ENCODE measurements at regions not wholly inside any gene's neighbourhood (a gene's known extent, or its start where the extent isn't known, plus 50 kb on each side); places are given as distances from the start of the nearest gene placed in this dataset.

GRCh38 chr12:93001407-93001806 is 72.3 kb upstream of the EEA1 start:
- no peak for TF ChIP-seq RCOR1 (IDR thresholded peaks at IDR 0.05; ENCODE audit: insufficient replicate concordance, low read length)
- POLR2A ChIA-PET (ENCODE audit: unreplicated experiment): no interaction called here
- Histone ChIP-seq H4K5ac (ENCODE audit: low read depth, low read length) (no peak overlapping the region), H3K4me3 (ENCODE audit: insufficient read depth, low read depth, low read length) (no peak overlapping the region), H4K20me1 (ENCODE audit: insufficient read depth, low read length) (no peaks in the 10 kb centered on the region), H4K91ac (ENCODE audit: insufficient read depth, low read depth, low read length) (no peak overlapping the region), H3K9me1 (ENCODE audit: insufficient read depth, low read length) (peaks cover 3% of the 10 kb centered on the region; the same call in 1 of the 2 replicates), H3K4ac (ENCODE audit: low read depth, low read length) (no peak overlapping the region), H3K4me2 (ENCODE audit: low read depth, low read length) (no peak overlapping the region), H3K9ac (ENCODE audit: low read depth, low read length) (no peak overlapping the region), H2AFZ (replicated peaks; ENCODE audit: low read length, poor library complexity) (no peak overlapping the region), H2BK20ac (ENCODE audit: low read depth, low read length) (no peak overlapping the region), H2AK5ac (ENCODE audit: low read depth, low read length) (no peak overlapping the region), H2BK5ac (ENCODE audit: low read depth, low read length, poor library complexity, severe bottlenecking) (no peak overlapping the region), H3K9me3 (ENCODE audit: control insufficient read depth, insufficient read depth, low read length) (no peaks in the 10 kb centered on the region), H3K14ac (replicated peaks; ENCODE audit: low read depth, low read length) (no peak overlapping the region), H3K36me3 (ENCODE audit: control insufficient read depth, insufficient read depth, low read length) (no peaks in the 10 kb centered on the region), H2BK120ac (ENCODE audit: low read depth, low read length) (no peak overlapping the region), H3K23ac (ENCODE audit: low read depth, low read length) (no peak overlapping the region), H3K79me1 (ENCODE audit: low read depth in 1 of 2, low read length in 2 of 2) (no peaks in the 10 kb centered on the region), H2AK9ac (replicated peaks; ENCODE audit: low read depth, low read length, poor library complexity) (no peak overlapping the region), H2BK15ac (ENCODE audit: low read depth, low read length) (no peak overlapping the region), H3K18ac (ENCODE audit: low read depth, low read length) (no peak overlapping the region), H3K56ac (ENCODE audit: extremely low read depth, insufficient read depth, low read length) (no peak overlapping the region), H3K27ac (ENCODE audit: insufficient read depth, low read length) (no peak overlapping the region), H3K4me1 (ENCODE audit: control insufficient read depth, insufficient read depth, low read length) (peaks cover 3% of the 10 kb centered on the region), H4K8ac (ENCODE audit: low read depth in 2 of 2, low read length in 2 of 2) (no peak overlapping the region), H3K27me3 (ENCODE audit: control insufficient read depth, insufficient read depth, low read length) (no peaks in the 10 kb centered on the region)
- no TSS peak for BruUV-seq (replicated peaks)
- CTCF ChIA-PET: interaction anchor here (0.9 kb wide), 1 partner anchor 14 kb away, joined by 5 read pairs; no protein-coding TSS in a partner anchor
- in situ Hi-C loops (cut with MboI; ENCODE audit: low sequenced_read_pairs) (no loop called here), dilution Hi-C loops (cut with HindIII; ENCODE audit: low sequenced_read_pairs, unreplicated experiment) (no loop called here), intact Hi-C loops (cut with micrococcal nuclease) (no loop called here)
- no CpG with 5 or more reads among the region's 3 CpGs for WGBS, 2 experiments (ENCODE audit: extremely low coverage in 2 of 2, insufficient read length in 1 of 2)
- ATAC-seq (ENCODE audit: low read depth) (no peak), DNase-seq (no peak)

Measured in IMR-90 (cell line).